Liver (tissue), 8 donors: ENCODE measurements at regions not wholly inside any gene's neighbourhood (a gene's known extent, or its start where the extent isn't known, plus 50 kb on each side); places are given as distances from the start of the nearest gene placed in this dataset.

Experiments used
- DNase-seq: peaks from one replicate; pipeline ENCODE4 v3.0.0-alpha.2; 2017; ENCODE audit warnings: low spot score
- H3K27ac ChIP-seq, 2 donors: one replicate each; pipeline ENCODE4 v1.7.0; 2013; ENCODE audit warnings: inconsistent platforms in 2 of 2, low read length in 2 of 2, control low read depth in 1 of 2, low read depth in 1 of 2, mild to moderate bottlenecking in 1 of 2
- H3K27me3 ChIP-seq, 4 donors: one replicate each; pipeline versions ENCODE4 v1.6.1 to v1.7.0; 2013; ENCODE audit warnings: low read length in 3 of 4, inconsistent platforms in 1 of 4, mild to moderate bottlenecking in 1 of 4, moderate library complexity in 1 of 4; ENCODE audit not compliant: control insufficient read depth in 4 of 4, insufficient read depth in 4 of 4
- H3K36me3 ChIP-seq, 4 donors: one replicate each; pipeline versions ENCODE4 v1.6.1 to v1.7.0; 2013; ENCODE audit warnings: low read length in 3 of 4, mild to moderate bottlenecking in 3 of 4, low read depth in 1 of 4, moderate library complexity in 1 of 4; ENCODE audit not compliant: control insufficient read depth in 4 of 4, insufficient read depth in 3 of 4
- H3K4me1 ChIP-seq, 4 donors: one replicate each; pipeline versions ENCODE4 v1.6.1 to v1.7.0; 2013; ENCODE audit warnings: low read length in 3 of 4, mild to moderate bottlenecking in 3 of 4, moderate library complexity in 1 of 4; ENCODE audit not compliant: control insufficient read depth in 4 of 4, insufficient read depth in 4 of 4
- H3K4me3 ChIP-seq, 3 donors: one replicate each; pipeline versions ENCODE4 v1.6.1 to v1.7.0; 2013; ENCODE audit warnings: low read length in 3 of 3, control low read depth in 1 of 3, low read depth in 1 of 3, mild to moderate bottlenecking in 1 of 3
- H3K9ac ChIP-seq, 2 donors: one replicate each; pipeline ENCODE4 v1.7.0; 2013; ENCODE audit warnings: low read length in 2 of 2, mild to moderate bottlenecking in 2 of 2, moderate library complexity in 2 of 2, control low read depth in 1 of 2, low read depth in 1 of 2
- H3K9me3 ChIP-seq, 4 donors: one replicate each; pipeline versions ENCODE4 v1.6.1 to v1.7.0; 2013; ENCODE audit warnings: low read length in 3 of 4; ENCODE audit not compliant: control insufficient read depth in 4 of 4
- EGR1 ChIP-seq, 2 donors: IDR thresholded peaks; 2 replicates each; pipeline ENCODE4 v1.6.1; 2016 to 2018; ENCODE audit warnings: antibody characterized with exemption in 2 of 2, low read depth in 2 of 2
- FOXA1 ChIP-seq: IDR thresholded peaks from 2 replicates; pipeline ENCODE4 v1.6.1; 2016; ENCODE audit warnings: antibody characterized with exemption
- FOXA2 ChIP-seq: IDR thresholded peaks from 2 replicates; pipeline ENCODE4 v1.6.1; 2016; ENCODE audit warnings: antibody characterized with exemption
- GABPA ChIP-seq, 2 donors: IDR thresholded peaks in 1 of 2; conservative IDR thresholded peaks in 1 of 2; 2 replicates each; pipeline ENCODE4 v1.6.1; 2016; ENCODE audit warnings: antibody characterized with exemption in 2 of 2, mild to moderate bottlenecking in 1 of 2, moderate library complexity in 1 of 2
- HNF4G ChIP-seq: IDR thresholded peaks from 2 replicates; pipeline ENCODE4 v1.6.1; 2016; ENCODE audit warnings: antibody characterized with exemption
- JUND ChIP-seq, 2 donors: IDR thresholded peaks; 2 replicates each; pipeline ENCODE4 v1.6.1; 2016; ENCODE audit warnings: antibody characterized with exemption in 2 of 2
- MAX ChIP-seq: IDR thresholded peaks from 2 replicates; pipeline ENCODE4 v1.6.1; 2016; ENCODE audit warnings: antibody characterized with exemption
- NR2F2 ChIP-seq: IDR thresholded peaks from 2 replicates; pipeline ENCODE4 v1.6.1; 2016; ENCODE audit warnings: antibody characterized with exemption
- RAD21 ChIP-seq, 2 donors: IDR thresholded peaks; 2 replicates each; pipeline ENCODE4 v1.6.1; 2016; ENCODE audit warnings: antibody characterized with exemption in 2 of 2, mild to moderate bottlenecking in 2 of 2
- RXRA ChIP-seq, 2 donors: IDR thresholded peaks; 2 replicates each; pipeline ENCODE4 v1.6.1; 2017 to 2018; ENCODE audit warnings: antibody characterized with exemption in 2 of 2, mild to moderate bottlenecking in 1 of 2
- SP1 ChIP-seq: IDR thresholded peaks from 2 replicates; pipeline ENCODE4 v1.6.1; 2018; ENCODE audit warnings: antibody characterized with exemption, mild to moderate bottlenecking
- TAF1 ChIP-seq: conservative IDR thresholded peaks from 2 replicates; pipeline ENCODE4 v1.6.1; 2016; ENCODE audit warnings: antibody characterized with exemption, mild to moderate bottlenecking
- YY1 ChIP-seq: IDR thresholded peaks from 2 replicates; pipeline ENCODE4 v1.6.1; 2016; ENCODE audit warnings: antibody characterized with exemption, mild to moderate bottlenecking
- ZBTB33 ChIP-seq: IDR thresholded peaks from 2 replicates; pipeline ENCODE4 v1.6.1; 2016; ENCODE audit warnings: antibody characterized with exemption
- WGBS: extraction: QIAGEN DNeasy Blood & Tissue Kit; methylation state at CpG from one replicate; pipeline ENCODE4 v1.1.7; 2013; 5-methylcytosine and 5-hydroxymethylcytosine counted together
- TF ChIP-seq, protein P1 (sequence below): IDR thresholded peaks from 2 replicates; pipeline ENCODE4 v1.6.1; 2016; ENCODE audit warnings: antibody characterized with exemption, mild to moderate bottlenecking
- TF ChIP-seq, protein P2 (sequence below): fragments of 150-350 bp; IDR thresholded peaks from 2 replicates; pipeline ENCODE4 v1.5.1; 2017; ENCODE audit warnings: improper control_type of control experiment, low read depth, low read length; ENCODE audit not compliant: missing input control
- donor health status: healthy.
- donor health status: healthy.
- donor health status: healthy.
- donor health status: healthy.
- donor health status: healthy.

GRCh38 chr14:53865711-53866110 is 90.9 kb downstream of the BMP4 start:
- Histone ChIP-seq H3K36me3 (no peaks in the 10 kb centered on the region), H3K27ac (no peak overlapping the region), H3K4me1 (no peaks in the 10 kb centered on the region), H3K27me3 (no peaks in the 10 kb centered on the region), H3K9me3 (no peaks in the 10 kb centered on the region), H3K9ac (no peak overlapping the region), H3K4me3 (no peak overlapping the region)
- DNase-seq: no peak
- WGBS: 75% methylated on average over 2 of the region's 2 CpGs
- TF ChIP-seq GABPA (IDR thresholded peaks at IDR 0.05 in 1 of 2, conservative IDR thresholded peaks at IDR 0.05 in 1 of 2): no peak
- TF ChIP-seq, protein P1, sequence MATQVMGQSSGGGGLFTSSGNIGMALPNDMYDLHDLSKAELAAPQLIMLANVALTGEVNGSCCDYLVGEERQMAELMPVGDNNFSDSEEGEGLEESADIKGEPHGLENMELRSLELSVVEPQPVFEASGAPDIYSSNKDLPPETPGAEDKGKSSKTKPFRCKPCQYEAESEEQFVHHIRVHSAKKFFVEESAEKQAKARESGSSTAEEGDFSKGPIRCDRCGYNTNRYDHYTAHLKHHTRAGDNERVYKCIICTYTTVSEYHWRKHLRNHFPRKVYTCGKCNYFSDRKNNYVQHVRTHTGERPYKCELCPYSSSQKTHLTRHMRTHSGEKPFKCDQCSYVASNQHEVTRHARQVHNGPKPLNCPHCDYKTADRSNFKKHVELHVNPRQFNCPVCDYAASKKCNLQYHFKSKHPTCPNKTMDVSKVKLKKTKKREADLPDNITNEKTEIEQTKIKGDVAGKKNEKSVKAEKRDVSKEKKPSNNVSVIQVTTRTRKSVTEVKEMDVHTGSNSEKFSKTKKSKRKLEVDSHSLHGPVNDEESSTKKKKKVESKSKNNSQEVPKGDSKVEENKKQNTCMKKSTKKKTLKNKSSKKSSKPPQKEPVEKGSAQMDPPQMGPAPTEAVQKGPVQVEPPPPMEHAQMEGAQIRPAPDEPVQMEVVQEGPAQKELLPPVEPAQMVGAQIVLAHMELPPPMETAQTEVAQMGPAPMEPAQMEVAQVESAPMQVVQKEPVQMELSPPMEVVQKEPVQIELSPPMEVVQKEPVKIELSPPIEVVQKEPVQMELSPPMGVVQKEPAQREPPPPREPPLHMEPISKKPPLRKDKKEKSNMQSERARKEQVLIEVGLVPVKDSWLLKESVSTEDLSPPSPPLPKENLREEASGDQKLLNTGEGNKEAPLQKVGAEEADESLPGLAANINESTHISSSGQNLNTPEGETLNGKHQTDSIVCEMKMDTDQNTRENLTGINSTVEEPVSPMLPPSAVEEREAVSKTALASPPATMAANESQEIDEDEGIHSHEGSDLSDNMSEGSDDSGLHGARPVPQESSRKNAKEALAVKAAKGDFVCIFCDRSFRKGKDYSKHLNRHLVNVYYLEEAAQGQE: no peak
- no peak for TF ChIP-seq SP1
- TF ChIP-seq YY1: no peak
- TF ChIP-seq MAX: no peak
- no peak for TF ChIP-seq TAF1
- TF ChIP-seq HNF4G: no peak
- TF ChIP-seq, protein P2, sequence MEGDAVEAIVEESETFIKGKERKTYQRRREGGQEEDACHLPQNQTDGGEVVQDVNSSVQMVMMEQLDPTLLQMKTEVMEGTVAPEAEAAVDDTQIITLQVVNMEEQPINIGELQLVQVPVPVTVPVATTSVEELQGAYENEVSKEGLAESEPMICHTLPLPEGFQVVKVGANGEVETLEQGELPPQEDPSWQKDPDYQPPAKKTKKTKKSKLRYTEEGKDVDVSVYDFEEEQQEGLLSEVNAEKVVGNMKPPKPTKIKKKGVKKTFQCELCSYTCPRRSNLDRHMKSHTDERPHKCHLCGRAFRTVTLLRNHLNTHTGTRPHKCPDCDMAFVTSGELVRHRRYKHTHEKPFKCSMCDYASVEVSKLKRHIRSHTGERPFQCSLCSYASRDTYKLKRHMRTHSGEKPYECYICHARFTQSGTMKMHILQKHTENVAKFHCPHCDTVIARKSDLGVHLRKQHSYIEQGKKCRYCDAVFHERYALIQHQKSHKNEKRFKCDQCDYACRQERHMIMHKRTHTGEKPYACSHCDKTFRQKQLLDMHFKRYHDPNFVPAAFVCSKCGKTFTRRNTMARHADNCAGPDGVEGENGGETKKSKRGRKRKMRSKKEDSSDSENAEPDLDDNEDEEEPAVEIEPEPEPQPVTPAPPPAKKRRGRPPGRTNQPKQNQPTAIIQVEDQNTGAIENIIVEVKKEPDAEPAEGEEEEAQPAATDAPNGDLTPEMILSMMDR: no peak
- TF ChIP-seq RXRA (IDR thresholded peaks at IDR 0.05): no peak

DNA sequence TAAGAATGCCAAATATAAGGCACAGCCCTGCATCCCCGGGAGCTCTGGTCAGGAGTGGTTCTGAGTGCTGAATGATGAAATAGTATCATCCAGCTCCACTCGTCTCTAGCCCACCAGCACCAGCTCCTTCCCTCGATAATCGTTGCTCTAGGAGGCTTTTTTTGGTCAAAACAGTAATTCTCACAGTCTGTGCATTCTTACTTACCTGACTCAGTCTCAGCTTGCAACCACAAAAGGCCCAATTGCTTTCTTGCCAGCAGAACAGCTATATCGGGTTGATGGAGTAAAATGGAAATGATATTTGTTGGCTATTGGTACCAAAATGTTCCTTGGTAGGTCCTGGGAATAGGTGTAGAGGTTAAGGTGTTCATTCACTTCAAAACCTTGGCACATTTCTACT is 94.8 kb downstream of the BMP4 start:
- TF ChIP-seq ZBTB33: no peak
- TF ChIP-seq FOXA1: no peak
- no peak for TF ChIP-seq TAF1
- no peak for TF ChIP-seq EGR1 (IDR thresholded peaks at IDR 0.05; ENCODE audit: low read depth in 2 of 2)
- TF ChIP-seq MAX: no peak
- no peak for TF ChIP-seq FOXA2
- TF ChIP-seq RAD21 (IDR thresholded peaks at IDR 0.05): no peak
- TF ChIP-seq NR2F2: no peak
- no peak for TF ChIP-seq JUND (IDR thresholded peaks at IDR 0.05)
- no peak for TF ChIP-seq GABPA (IDR thresholded peaks at IDR 0.05 in 1 of 2, conservative IDR thresholded peaks at IDR 0.05 in 1 of 2)
- TF ChIP-seq YY1: no peak
- H3K36me3 ChIP-seq: no peaks in the 10 kb centered on the region
- H3K9ac ChIP-seq: no peak overlapping the region
- 94% methylated on average over 5 of the region's 5 CpGs for WGBS
- peaks cover 4 to 20% (median 7%) of the 10 kb centered on the region in 4 donors for H3K4me1 ChIP-seq
- H3K4me3 ChIP-seq: no peak overlapping the region
- no peaks in the 10 kb centered on the region for H3K9me3 ChIP-seq
- DNase-seq: no peak
- no peaks in the 10 kb centered on the region for H3K27me3 ChIP-seq
- no peak overlapping the region for H3K27ac ChIP-seq
